SK-N-SH treated with all-trans-retinoic acid at 6 μM for 48 hours (cell line): ENCODE measurements at regions not wholly inside any gene's neighbourhood (a gene's known extent, or its start where the extent isn't known, plus 50 kb on each side); places are given as distances from the start of the nearest gene placed in this dataset.

Experiments used
- ATAC-seq: fragments of 200-7000 bp; cut with Tn5 transposase; 3 replicates; pipeline ENCODE4 v1.9.1; 2020; ENCODE audit warnings: mild to moderate bottlenecking, moderate library complexity
- ARNTL ChIP-seq: fragments of 450-650 bp; formaldehyde crosslinking; IDR thresholded peaks from 2 replicates; pipeline ENCODE4 v1.5.0; 2020; ENCODE audit warnings: low read depth, mild to moderate bottlenecking, moderate library complexity, borderline replicate concordance
- BACH2 ChIP-seq: fragments of 250-450 bp; sonication (Bioruptor Pico); IDR thresholded peaks from 2 replicates; pipeline ENCODE4 v1.9.0; 2021; ENCODE audit warnings: mild to moderate bottlenecking, borderline replicate concordance
- CSDC2 ChIP-seq: fragments of 250-450 bp; sonication (Bioruptor Pico); IDR thresholded peaks from 2 replicates; pipeline ENCODE4 v1.5.0; 2020; ENCODE audit warnings: mild to moderate bottlenecking, moderate library complexity
- CSRNP3 ChIP-seq: fragments of 250-450 bp; sonication (Bioruptor Pico); IDR thresholded peaks from 2 replicates; pipeline ENCODE4 v1.5.1; 2021; ENCODE audit warnings: mild to moderate bottlenecking, moderate library complexity
- ESRRG ChIP-seq: fragments of 250-450 bp; sonication (Bioruptor Pico); IDR thresholded peaks from 2 replicates; pipeline ENCODE4 v1.6.1; 2021; ENCODE audit warnings: mild to moderate bottlenecking
- GLIS3 ChIP-seq: fragments of 250-450 bp; sonication (Bioruptor Pico); IDR thresholded peaks from 2 replicates; pipeline ENCODE4 v1.5.0; 2020; ENCODE audit warnings: mild to moderate bottlenecking, moderate library complexity
- ISL1 ChIP-seq: fragments of 250-450 bp; sonication (Bioruptor Pico); IDR thresholded peaks from 2 replicates; pipeline ENCODE4 v2.1.2; 2022; ENCODE audit warnings: mild to moderate bottlenecking, moderate library complexity
- OSR1 ChIP-seq: fragments of 250-450 bp; sonication (Bioruptor Pico); IDR thresholded peaks from 2 replicates; pipeline ENCODE4 v1.8.0; 2022; ENCODE audit warnings: moderate library complexity, mild to moderate bottlenecking, inconsistent platforms
- PATZ1 ChIP-seq: fragments of 250-450 bp; sonication (Bioruptor Pico); IDR thresholded peaks from 2 replicates; pipeline ENCODE4 v1.8.0; 2020; ENCODE audit warnings: mild to moderate bottlenecking, moderate library complexity, borderline replicate concordance
- POU6F1 ChIP-seq: fragments of 250-450 bp; sonication (Bioruptor Pico); IDR thresholded peaks from 2 replicates; pipeline ENCODE4 v1.8.0; 2021; ENCODE audit warnings: low read depth, mild to moderate bottlenecking, moderate library complexity, borderline replicate concordance
- PPARA ChIP-seq: fragments of 250-450 bp; sonication (Bioruptor Pico); IDR thresholded peaks from 2 replicates; pipeline ENCODE4 v1.5.0; 2020; ENCODE audit warnings: mild to moderate bottlenecking, borderline replicate concordance
- RARB ChIP-seq: fragments of 250-450 bp; sonication (Bioruptor Pico); IDR thresholded peaks from 2 replicates; pipeline ENCODE4 v1.8.0; 2021; ENCODE audit warnings: mild to moderate bottlenecking, moderate library complexity
- SNAI2 ChIP-seq: fragments of 250-450 bp; sonication (Bioruptor Pico); IDR thresholded peaks from 2 replicates; pipeline ENCODE4 v1.5.0; 2020; ENCODE audit warnings: mild to moderate bottlenecking, moderate library complexity
- TCF4 ChIP-seq: fragments of 250-450 bp; sonication (Bioruptor Pico); IDR thresholded peaks from 2 replicates; pipeline ENCODE4 v1.8.0; 2021; ENCODE audit warnings: mild to moderate bottlenecking, moderate library complexity, borderline replicate concordance
- TOX ChIP-seq: fragments of 250-450 bp; sonication (Bioruptor Pico); IDR thresholded peaks from 2 replicates; pipeline ENCODE4 v1.8.0; 2021; ENCODE audit warnings: mild to moderate bottlenecking, moderate library complexity, borderline replicate concordance
- TSHZ2 ChIP-seq: fragments of 250-450 bp; sonication (Bioruptor Pico); IDR thresholded peaks from 2 replicates; pipeline ENCODE4 v1.5.0; 2020; ENCODE audit warnings: mild to moderate bottlenecking, moderate library complexity
- ZC3H10 ChIP-seq: fragments of 250-450 bp; sonication (Bioruptor Pico); IDR thresholded peaks from 2 replicates; pipeline ENCODE4 v1.5.1; 2021; ENCODE audit warnings: mild to moderate bottlenecking, moderate library complexity
- ZFP3 ChIP-seq: fragments of 250-450 bp; sonication (Bioruptor Pico); IDR thresholded peaks from 2 replicates; pipeline ENCODE4 v1.5.0; 2020; ENCODE audit warnings: mild to moderate bottlenecking, moderate library complexity
- ZFP30 ChIP-seq: fragments of 450-650 bp; formaldehyde crosslinking; IDR thresholded peaks from 2 replicates; pipeline ENCODE4 v1.5.0; 2022; ENCODE audit warnings: mild to moderate bottlenecking, moderate library complexity
- ZNF565 ChIP-seq: fragments of 450-650 bp; formaldehyde crosslinking; conservative IDR thresholded peaks from 2 replicates; pipeline ENCODE4 v1.5.0; 2020; ENCODE audit warnings: low read depth, mild to moderate bottlenecking, moderate library complexity
- ZNF70 ChIP-seq: fragments of 450-650 bp; formaldehyde crosslinking; IDR thresholded peaks from 2 replicates; pipeline ENCODE4 v1.5.0; 2020; ENCODE audit warnings: mild to moderate bottlenecking, moderate library complexity
- ZNF8 ChIP-seq: fragments of 450-650 bp; formaldehyde crosslinking; IDR thresholded peaks from 2 replicates; pipeline ENCODE4 v1.5.0; 2020; ENCODE audit warnings: mild to moderate bottlenecking, moderate library complexity

GRCh38 chr3:191695131-191695814 is 234.3 kb downstream of the PYDC2 start:
- ATAC-seq = no peak
- no peak for TF ChIP-seq BACH2 (CRISPR knock-in tag)
- no peak for TF ChIP-seq CSDC2 (CRISPR knock-in tag)
- TF ChIP-seq ARNTL (CRISPR knock-in tag) = no peak
- no peak for TF ChIP-seq OSR1 (CRISPR knock-in tag)
- no peak for TF ChIP-seq ZFP30 (CRISPR knock-in tag)
- TF ChIP-seq TCF4 (CRISPR knock-in tag) = no peak
- no peak for TF ChIP-seq CSRNP3 (CRISPR knock-in tag)
- no peak for TF ChIP-seq ZNF70 (CRISPR knock-in tag)
- no peak for TF ChIP-seq TOX
- no peak for TF ChIP-seq RARB
- no peak for TF ChIP-seq ISL1 (CRISPR knock-in tag)
- no peak for TF ChIP-seq GLIS3 (CRISPR knock-in tag)
- TF ChIP-seq PPARA = no peak
- no peak for TF ChIP-seq TSHZ2
- no peak for TF ChIP-seq SNAI2 (CRISPR knock-in tag)
- no peak for TF ChIP-seq ZNF8
- TF ChIP-seq ZNF565 = no peak
- TF ChIP-seq ZC3H10 (CRISPR knock-in tag) = no peak
- no peak for TF ChIP-seq POU6F1
- no peak for TF ChIP-seq PATZ1 (CRISPR knock-in tag)

- ATAC-seq = no peak
- TF ChIP-seq POU6F1 (no peak), CSRNP3 (CRISPR knock-in tag) (no peak), OSR1 (CRISPR knock-in tag) (no peak), TSHZ2 (no peak), BACH2 (CRISPR knock-in tag) (no peak), SNAI2 (CRISPR knock-in tag) (no peak), CSDC2 (CRISPR knock-in tag) (no peak), ZFP3 (CRISPR knock-in tag) (no peak), GLIS3 (CRISPR knock-in tag) (no peak), ESRRG (CRISPR knock-in tag) (no peak), ZC3H10 (CRISPR knock-in tag) (no peak), RARB (no peak), PATZ1 (CRISPR knock-in tag) (no peak), ZNF565 (no peak), TCF4 (CRISPR knock-in tag) (no peak)
Observed at GRCh38 chr3:191695815-191696153, 234.8 kb downstream of the PYDC2 start.
